ENCODE measurements at regions not wholly inside any gene's neighbourhood (a gene's known extent, or its start where the extent isn't known, plus 50 kb on each side); places are given as distances from the start of the nearest gene placed in this dataset.
"Not testable (repeated sequence)": the region's sequence is repeated elsewhere in the genome, so short reads cannot be mapped to it uniquely, and the experiment has no call there.

DNA sequence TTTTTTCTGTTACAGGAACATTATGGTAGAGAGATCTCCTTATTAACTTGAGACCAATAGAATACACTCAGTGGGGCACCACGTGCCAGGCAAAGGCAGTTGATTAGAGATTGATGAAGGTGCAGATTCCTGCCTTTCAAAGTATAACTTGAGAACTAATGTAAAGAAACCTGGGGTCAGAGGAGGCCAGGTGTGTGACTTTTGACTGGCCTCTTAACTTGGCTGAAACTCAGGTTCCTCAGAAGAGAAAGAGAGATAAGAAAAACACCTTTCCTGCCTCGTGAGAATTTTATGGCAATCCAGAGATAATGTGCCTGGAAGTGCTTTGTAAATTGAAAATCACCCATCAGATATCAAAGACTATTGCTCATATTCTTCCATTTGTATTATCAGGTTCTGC lies 110.7 kb upstream of the GZMB start:
- no peak for DNase-seq

DNA sequence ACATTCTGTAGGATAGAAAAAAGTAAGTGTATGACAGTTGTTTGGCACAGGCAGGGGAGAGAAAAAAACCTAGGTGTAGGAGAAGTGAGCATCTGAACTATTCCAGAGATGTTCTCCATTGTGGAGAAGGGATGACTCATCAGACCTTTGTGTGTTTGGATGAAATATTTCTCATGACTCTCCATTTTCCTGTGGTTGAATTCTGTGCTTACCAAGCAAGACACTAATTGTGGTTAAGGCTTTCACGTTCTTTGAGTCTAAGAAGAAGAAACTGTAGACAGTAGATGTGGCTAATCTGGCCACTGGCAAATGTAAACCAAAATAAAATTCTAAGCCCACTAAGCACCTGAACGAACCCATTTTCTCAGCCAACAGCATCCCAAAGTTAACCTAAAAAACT lies 107.9 kb upstream of the GZMB start:
- no peak for DNase-seq

DNA sequence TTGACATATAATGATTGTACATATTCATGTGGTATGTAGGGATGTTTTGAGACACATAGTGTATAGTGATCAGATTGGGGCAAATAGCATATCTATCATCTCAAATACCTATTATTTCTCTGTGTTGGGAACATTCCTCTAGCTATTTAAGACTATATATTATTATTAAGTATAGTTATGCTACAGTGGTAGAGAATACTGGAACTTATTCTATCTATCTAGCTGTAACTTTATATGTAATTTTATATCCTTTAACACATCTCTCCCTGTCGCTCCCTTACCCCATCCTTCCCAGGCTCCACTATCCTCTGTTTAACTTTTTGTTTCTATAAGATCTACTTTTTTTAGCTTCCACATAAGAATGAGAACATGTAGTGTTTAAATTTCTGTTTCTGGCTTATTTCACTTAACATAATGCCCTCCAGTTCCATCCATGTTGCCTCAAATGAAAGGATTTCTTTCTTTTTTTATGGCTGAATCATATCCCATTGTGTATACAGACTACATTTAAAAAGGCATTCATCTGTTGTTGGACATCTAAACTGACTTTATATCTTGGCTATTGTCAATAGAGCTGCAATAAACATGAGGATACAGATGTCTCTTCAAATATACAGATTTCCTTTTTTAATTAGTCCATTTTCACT lies 102.1 kb upstream of the GZMB start:
- DNase-seq: no peak

DNA sequence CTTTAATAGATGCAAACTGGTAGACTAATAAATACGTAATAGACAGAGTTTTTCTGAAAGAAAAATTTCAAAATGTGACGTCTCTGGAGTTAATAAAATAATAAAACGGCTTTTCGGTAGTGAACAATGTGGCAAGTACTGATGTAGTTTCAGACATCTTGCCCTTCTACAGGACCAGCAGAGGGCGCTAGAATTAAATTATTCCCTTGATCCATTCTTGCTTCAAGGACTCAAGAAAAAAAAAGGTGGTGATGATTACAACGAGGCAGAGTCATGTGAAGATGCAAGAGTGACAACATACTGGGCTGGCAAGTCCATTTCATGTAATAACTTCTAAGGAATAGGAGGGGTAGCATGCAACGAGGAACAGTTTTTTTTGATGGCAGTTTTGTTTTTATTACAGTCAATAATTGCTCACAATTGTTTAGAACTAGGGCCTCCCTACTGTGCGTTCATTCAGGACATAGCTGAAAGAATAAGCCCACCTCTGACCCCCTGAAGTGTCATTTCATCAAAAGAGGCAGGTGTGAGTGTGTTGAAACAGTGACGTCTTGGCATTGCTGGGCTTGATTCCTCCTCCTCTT lies 101.0 kb upstream of the GZMB start:
- peak; percentile 1 for DNase-seq

DNA sequence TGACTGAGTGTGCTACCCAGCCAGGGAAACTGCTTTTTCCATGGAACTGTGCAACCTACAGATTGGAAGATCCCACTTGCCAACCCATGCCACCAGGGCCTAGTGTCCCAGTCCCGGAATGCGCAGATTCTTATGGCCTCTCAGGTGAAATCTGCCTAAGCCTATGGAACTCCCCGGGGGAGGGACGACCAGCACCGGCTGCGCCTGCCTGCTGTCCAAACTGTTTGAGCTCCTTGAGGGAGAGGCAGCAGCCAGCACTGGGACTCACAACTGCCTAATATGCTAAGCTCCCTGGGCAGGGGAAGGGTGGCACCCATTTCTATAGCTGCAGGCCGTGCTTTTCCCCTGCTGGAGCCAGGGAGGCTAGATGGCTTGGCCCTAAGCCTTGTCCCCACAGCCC lies 92.5 kb upstream of the GZMB start:
- no peak for DNase-seq

DNA sequence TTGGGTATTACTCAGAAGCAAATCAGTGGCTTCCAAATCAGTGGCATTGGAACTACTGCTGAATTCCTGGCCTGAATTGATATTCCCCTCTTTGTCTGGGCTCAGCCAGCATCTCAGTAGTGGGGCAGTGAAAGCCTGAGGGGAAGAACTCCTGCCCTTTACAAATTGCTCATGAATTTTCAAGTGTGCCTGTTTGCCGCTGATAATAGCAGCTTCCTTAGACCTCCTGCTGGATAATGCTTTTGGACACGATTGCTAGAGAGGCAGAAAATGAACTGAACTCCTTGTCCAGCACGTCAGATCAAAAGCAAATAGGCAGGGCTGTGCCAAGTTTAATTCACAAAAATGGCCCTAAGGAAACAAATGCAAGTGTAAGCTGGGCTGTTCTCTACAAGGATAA lies 91.3 kb upstream of the GZMB start:
- DNase-seq: no peak

DNA sequence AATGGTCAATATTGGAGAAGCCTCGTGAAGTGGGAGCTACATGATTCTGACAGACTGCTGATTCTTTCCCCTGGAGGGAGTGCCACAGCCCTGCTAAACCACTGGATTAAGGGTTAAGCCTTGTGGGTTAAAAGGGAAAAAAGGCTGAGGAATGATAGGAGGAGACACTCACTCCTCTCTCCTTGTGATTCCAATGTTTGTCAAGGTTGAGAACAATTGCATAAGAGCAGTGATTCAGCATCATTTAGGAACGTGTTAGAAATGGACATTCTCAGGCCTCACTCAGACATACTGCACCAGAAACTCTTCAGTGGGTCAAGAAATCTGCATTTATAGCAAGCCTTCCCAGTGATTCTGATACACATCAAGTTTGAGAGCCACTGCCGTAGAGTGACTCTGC lies 87.8 kb upstream of the GZMB start:
- DNase-seq: no peak

DNA sequence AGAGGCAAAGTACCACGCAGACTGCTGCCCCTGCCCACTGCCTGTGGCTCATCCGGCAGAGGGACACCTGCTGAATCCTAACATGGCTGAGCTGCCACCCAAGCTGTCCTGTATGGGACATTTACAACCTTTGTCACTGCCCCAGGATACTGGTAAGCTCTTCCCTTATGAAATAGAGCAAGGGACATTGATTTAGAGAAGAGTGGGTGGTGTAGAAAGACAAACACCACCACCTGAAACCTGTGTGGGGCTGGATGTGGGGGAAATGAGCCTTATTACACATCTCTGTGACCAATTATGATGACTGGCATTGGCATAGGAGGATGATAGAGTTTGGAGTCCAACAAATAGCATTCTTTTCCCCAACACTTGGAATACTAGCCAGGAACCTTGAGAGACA lies 81.2 kb upstream of the GZMB start:
- DNase-seq: no peak

DNA sequence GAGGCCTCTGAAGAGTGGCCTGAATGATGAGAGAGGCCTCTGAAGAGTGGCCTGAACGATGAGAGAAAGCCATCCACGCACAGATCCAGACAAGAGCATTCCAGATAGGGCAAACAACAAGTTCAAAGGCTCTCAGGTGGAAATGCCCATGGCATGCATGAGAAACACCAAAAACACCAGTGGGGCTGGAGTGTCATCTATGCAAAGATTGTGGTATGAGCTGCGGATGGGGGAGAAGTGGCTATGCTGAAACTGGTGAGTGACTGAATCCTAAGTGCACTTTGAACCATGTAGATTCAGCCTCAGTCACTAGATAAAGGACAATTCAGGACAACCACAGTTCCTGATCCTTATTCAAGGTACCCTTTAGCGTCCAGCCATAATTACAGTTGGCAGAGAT lies 79.4 kb upstream of the GZMB start:
- DNase-seq: no peak

DNA sequence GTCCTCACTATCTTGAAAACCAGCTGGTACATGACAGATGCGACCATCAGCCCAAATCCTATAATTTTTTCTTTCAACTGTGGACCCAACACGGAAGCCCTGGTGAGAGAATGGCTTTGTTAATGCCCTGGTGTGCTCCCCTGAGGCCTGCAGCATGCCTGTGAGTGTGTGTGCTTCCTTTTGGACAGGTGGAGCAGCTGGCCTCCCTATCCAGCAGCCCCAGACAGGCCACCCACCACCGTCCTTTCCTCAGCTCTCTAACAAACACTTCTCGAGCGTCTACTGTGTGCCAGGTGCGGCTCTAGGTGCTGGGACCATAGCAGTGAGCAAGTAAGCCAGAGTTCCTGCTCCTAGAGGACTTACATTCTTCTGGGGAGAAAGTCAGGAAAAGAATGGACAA lies 78.9 kb upstream of the GZMB start:
- no peak for DNase-seq

DNA sequence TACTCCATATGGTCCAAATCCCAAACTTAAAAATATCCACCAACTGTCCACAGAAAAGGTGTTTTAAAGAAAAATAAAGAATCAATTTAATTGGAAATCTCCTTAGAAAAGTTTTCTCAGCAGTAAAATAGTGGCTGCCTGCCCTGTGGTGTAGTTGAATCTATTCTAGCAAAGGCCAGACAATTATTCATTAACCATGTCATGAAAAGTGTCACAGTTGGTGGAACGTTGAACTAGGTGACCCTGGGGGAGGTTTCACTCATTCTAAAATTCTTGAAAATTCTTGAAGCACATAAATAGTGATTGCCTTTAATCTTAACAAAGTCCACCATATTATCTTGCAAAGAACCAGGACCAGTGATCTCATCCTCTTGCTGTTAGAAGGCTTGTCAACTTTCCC lies 78.4 kb upstream of the GZMB start:
- DNase-seq: no peak

DNA sequence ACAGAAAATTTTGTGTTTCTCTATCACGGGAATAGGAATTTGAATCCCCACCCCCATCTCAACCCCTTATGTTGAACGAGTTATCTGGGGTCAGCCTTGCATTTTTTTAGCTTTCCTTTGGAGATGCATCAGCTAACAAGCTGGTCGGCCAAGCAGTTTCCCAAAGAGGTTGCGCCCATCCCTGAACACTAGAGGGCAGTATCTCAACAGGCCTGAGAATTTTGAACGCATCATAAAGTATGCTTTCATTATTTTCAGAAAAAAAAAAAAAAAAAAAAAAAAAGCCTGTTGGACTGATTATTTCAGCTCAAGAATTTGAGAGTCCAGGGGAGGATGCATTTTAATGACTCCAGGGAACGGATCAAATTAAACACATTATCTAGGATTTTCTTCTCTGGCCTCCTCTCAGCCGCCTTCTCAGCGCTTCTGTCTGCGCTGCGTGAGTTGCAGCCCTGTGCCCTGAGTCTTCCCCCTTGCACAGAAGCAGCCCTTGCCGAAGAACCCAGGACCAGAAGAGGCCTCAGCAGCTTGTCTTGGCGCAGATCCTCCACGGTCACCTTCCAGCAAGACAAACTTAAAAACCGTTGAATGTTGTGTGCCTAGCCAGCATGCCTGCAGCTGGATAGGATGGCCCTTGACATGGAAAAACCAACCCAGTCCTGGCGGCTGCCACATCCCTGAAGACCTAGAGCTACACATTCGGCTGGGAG lies 76.6 kb upstream of the GZMB start:
- DNase-seq: peak; percentile 59

DNA sequence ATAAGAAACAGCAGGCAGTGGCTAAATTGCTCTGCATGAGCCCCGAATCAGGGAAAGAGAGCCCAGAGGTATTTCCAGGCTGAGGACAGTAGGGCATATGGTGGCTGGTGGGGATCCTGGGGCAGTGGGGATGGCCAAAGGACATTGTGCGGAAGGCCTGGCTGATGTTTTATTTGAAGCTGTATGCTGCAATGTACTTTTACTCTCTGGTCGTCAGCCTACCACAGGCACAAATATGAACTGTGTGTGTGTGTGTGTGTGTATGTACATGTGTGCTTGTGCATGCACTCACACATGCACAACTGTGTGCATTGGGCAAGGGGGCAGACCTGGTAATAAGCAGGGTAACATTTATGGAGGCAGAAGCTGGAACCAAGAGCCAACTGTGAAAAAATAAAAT lies 74.7 kb upstream of the GZMB start:
- no peak for DNase-seq

DNA sequence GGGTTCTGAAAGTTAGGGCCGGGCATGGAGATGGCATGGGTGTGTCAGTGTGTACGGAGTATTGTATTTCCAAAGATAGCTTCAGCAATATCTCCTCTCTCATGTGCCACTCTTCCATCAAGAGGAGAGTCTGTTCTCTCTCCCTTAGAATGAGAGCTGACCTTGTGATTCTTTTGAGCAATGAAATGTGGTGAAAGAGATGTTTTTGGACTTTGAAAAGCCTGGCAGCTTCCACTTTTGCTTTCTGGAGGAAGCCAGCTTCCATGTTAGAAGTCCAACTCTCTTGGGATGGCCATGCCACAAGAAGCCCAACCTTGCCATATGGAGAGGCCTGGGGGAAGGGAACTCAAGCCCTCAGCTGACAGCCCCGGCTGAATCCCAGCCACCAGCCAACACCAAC lies 72.4 kb upstream of the GZMB start:
- no peak for DNase-seq

DNA sequence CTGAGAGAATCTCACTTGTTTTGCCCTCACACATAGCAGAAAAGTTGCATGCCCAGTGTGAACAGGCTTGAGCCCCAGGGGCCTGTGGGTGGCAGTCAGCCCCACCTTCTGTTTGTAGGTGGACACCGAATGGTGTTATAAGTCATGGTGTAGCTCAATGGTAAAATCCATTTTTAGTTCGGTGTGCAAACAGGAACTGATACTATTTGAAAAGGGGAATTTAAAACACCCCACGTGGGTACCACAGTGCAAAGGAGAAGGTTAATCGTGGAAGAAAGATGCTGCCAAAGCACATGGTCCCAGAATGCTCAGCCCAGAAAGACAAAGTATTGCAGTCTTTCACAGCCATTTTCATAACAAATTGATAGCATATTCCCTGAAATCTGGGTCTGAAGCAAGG lies 71.8 kb upstream of the GZMB start:
- no peak for DNase-seq

DNA sequence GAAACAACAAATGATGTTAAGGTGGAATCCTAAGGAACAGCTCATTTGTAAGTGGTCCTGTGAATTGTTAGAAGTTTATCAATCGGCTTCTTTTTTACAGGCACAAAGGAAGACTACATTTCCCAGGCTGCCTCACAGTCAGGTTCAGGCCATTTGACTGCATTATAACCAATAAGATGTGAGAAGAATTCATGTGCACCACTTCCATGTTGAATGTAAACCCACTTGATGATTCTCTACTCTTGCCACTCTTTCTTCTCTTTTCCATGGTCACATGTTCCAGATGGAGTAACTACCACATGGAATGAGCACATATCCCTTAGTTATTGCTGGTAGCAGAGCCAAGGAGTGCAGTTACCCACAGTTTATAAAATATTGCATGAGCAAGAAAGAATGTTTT lies 67.1 kb upstream of the GZMB start:
- DNase-seq: no peak

DNA sequence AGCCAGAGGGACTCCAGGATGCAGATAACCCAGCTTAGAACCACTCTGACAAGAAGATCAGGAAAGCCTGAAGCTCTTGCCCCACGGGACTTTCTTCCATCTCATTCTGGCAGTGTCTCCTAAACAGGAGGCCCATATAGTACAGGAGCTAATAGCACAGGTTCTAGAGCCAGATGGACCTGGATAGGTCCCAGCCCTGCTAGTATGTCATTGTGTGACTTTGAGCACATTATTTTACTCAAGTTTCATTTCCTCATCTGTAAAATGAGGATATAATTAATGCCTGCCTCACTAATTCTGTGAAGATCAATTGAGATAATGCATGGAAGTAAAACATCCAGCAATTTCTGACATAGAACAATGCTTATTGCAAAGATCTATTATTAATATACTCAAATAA lies 66.5 kb upstream of the GZMB start:
- DNase-seq: no peak

DNA sequence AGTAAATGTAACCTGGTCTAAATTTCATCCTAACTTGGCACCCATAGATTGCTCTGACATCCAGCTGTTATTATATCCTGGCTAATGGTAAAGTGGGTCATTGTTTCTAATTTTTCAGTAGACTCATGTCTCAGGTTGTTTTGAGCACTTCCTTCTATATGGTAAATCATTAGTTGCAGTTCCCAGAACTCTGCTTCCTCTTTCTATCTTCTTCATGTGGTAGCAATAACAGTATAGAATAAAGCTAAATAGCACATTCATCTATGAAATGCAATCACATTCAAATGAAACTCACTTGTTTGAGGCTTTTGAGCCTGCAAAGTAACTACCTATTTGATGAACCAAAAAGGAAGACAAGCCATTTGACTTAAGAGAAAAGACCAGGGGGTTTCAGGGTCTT lies 65.1 kb upstream of the GZMB start:
- DNase-seq: no peak

DNA sequence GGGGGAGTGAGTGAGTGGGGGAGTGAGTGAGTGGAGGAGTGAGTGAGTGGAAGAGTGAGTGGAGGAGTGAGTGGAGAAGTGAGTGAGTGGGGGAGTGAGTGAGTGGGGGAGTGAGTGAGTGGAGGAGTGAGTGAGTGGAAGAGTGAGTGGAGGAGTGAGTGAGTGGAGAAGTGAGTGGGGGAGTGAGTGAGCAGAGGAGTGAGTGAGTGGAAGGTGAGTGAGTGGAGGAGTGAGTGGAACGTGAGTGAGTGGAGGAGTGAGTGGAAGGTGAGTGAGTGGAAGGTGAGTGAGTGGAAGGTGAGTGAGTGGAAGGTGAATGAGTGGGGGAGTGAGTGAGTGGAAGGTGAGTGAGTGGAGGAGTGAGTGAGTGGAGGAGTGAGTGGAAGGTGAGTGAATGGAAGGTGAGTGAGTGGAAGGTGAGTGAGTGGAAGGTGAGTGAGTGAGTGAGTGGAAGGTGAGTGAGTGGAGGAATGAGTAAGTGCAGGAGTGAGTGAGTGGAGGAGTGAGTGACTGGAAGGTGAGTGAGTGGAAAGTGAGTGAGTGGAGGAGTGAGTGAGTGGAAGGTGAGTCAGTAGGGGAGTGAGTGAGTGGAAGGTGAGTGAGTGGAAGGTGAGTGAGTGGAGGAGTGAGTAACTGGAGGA lies 62.4 kb upstream of the GZMB start:
- not testable (repeated sequence) for DNase-seq

DNA sequence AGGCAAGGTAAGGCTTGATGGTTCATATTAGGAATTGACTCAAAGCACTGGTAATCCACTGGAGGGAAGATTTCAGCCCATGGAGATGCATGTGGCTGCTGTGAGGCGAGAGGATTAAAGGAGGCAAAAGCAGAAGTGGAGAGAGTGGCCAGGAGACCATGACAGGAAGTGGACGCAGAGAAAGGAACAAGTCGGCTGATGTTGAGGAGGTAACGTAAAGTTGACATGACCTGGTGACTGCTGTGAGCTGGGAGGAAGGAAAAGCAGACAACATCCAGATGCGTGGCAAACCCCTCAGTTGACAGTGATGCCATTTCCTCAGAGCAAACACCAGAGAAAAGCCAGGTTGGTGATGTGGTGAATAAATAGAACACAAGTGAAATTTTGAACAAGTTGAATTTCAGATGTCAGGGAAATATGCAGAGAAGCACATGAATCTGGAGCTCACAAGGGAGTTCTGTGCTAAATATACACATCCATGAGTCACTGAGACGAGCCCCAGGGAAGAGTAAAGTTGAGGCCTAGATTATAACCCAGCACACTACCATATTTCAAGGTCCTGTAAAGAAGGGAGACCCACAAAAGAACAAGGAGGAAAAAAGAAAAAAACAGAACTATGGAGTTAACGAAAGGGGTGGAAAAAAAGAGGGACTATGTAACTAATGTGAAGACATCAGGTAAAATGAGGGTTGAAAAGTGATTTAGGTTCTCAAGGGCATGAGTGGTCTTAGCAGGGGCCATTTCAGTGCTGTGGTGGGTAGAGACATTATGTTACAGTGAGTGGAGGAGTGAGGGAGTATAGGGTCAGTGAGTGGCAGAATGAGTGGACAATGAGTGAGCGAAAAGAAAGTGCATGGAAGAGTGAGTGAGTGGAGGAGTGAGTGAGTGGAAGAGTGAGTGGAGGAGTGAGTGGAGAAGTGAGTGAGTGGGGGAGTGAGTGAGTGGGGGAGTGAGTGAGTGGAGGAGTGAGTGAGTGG lies 61.6 kb upstream of the GZMB start:
- no peak for DNase-seq

DNA sequence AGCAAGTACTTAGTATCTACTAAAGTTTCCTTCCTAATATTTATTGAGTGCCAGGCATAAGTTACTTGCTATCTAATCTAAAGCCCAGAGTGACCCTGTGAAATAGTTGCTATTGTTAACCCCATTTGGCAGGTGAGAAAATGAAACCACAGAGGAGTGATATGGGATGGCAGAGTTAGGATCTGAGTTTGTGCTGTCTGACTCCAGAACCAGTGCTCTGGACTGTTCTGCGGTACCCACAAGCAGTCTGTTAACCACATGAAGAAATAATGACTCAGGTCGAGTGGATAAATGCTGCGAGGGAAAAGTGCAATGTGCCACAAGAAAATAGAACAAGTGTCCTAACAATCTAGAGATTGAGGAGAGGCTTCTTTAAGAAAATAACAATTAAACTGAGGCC lies 60.7 kb upstream of the GZMB start:
- DNase-seq: no peak

DNA sequence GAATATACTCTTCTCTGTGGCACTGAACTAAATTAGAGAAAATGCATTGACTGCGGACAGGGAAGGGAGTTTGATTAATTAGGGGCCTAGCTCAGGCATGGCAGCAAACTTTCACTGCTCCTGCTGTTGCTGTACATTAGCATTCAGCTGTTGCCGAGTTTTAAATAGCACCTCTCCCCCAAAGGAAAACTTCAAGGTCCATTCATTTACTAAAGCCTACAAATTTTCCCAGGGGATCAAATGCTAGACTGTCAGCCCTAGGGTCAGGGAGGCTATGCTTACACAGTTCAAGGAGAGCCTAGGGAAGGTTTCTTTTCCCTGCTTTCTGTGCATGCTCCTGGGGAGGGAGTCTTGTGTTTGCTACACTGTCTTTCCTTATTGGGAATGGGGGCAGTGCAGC lies 60.0 kb upstream of the GZMB start:
- DNase-seq: no peak

DNA sequence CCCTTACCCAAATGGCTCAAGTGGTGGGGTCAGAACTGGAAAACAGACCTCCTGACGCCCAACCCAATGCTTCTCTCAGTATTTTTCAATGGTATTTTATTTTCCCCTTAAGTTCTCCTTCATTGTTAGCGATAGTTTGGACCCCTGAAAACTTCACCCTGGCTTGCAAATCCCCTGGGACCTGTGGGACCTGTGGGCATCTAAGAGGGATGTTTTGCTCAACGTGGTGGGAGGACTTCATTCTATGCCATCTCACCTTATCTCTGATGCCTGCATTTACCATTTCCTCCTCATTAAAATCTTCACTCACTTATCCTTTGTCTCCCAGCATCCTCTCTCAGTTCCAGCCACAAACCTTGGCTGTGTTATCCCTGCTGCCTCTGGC lies 59.4 kb upstream of the GZMB start:
- DNase-seq: no peak
